ENCODE measurements at regions not wholly inside any gene's neighbourhood (a gene's known extent, or its start where the extent isn't known, plus 50 kb on each side); places are given as distances from the start of the nearest gene placed in this dataset.

- Histone ChIP-seq H3K9me3 (ENCODE audit: control insufficient read depth, insufficient read depth, low read length) (peaks cover 11% of the 10 kb centered on the region), H3K18ac (ENCODE audit: low read depth, low read length) (no peak overlapping the region), H3K27me3 (ENCODE audit: control insufficient read depth, insufficient read depth, low read length) (no peaks in the 10 kb centered on the region), H3K4me1 (ENCODE audit: control insufficient read depth, insufficient read depth, low read length) (peaks cover 6% of the 10 kb centered on the region; the same call in 1 of the 2 replicates), H4K91ac (ENCODE audit: insufficient read depth, low read depth, low read length) (no peak overlapping the region), H2BK20ac (ENCODE audit: low read depth, low read length) (no peak overlapping the region), H2AK5ac (ENCODE audit: low read depth, low read length) (no peak overlapping the region), H3K4me3 (ENCODE audit: insufficient read depth, low read depth, low read length) (no peak overlapping the region), H3K27ac (ENCODE audit: insufficient read depth, low read length) (no peak overlapping the region), H3K36me3 (ENCODE audit: control insufficient read depth, insufficient read depth, low read length) (peaks cover 4% of the 10 kb centered on the region; the same call in 1 of the 2 replicates), H3K9me1 (ENCODE audit: insufficient read depth, low read length) (peaks cover 10% of the 10 kb centered on the region; the same call in 1 of the 2 replicates), H2BK5ac (ENCODE audit: low read depth, low read length, poor library complexity, severe bottlenecking) (no peak overlapping the region), H4K5ac (ENCODE audit: low read depth, low read length) (no peak overlapping the region), H2AFZ (replicated peaks; ENCODE audit: low read length, poor library complexity) (no peak overlapping the region), H2AK9ac (replicated peaks; ENCODE audit: low read depth, low read length, poor library complexity) (peak overlapping the region; percentile 39), H2BK120ac (ENCODE audit: low read depth, low read length) (no peak overlapping the region), H3K4ac (ENCODE audit: low read depth, low read length) (no peak overlapping the region), H4K8ac (ENCODE audit: low read depth in 2 of 2, low read length in 2 of 2) (no peak overlapping the region), H3K56ac (ENCODE audit: extremely low read depth, insufficient read depth, low read length) (no peak overlapping the region), H4K20me1 (ENCODE audit: insufficient read depth, low read length) (peaks cover 33% of the 10 kb centered on the region), H3K79me1 (ENCODE audit: low read depth in 1 of 2, low read length in 2 of 2) (peaks cover 7 to 36% of the 10 kb centered on the region in 2 experiments; a peak in 3 of 4 replicates), H3K14ac (replicated peaks; ENCODE audit: low read depth, low read length) (no peak overlapping the region; the same call in 1 of the 2 replicates), H3K23ac (ENCODE audit: low read depth, low read length) (no peak overlapping the region), H3K9ac (ENCODE audit: low read depth, low read length) (no peak overlapping the region), H2BK15ac (ENCODE audit: low read depth, low read length) (no peak overlapping the region), H3K4me2 (ENCODE audit: low read depth, low read length) (no peak overlapping the region)
- in situ Hi-C loops (cut with MboI; ENCODE audit: low sequenced_read_pairs), result no loop called here
- no peak for ATAC-seq (ENCODE audit: low read depth)
- no peak for DNase-seq
- 88% methylated on average over 4 of the region's 8 CpGs; no CpG with 5 or more reads in 1 of the 2 experiments for WGBS, 2 experiments (ENCODE audit: extremely low coverage in 2 of 2, insufficient read length in 1 of 2)
- TF ChIP-seq SMC3 (IDR thresholded peaks at IDR 0.05; ENCODE audit: low read depth, low read length) (no peak), ELK1 (IDR thresholded peaks at IDR 0.05; ENCODE audit: borderline replicate concordance, low read depth, low read length) (no peak), RCOR1 (IDR thresholded peaks at IDR 0.05; ENCODE audit: insufficient replicate concordance, low read length) (no peak), FOS (IDR thresholded peaks at IDR 0.05; ENCODE audit: low read depth, low read length) (no peak), RAD21 (IDR thresholded peaks at IDR 0.05; ENCODE audit: low read length) (no peak), NFE2L2 (IDR thresholded peaks at IDR 0.05; ENCODE audit: low read depth, low read length) (no peak), MAFK (IDR thresholded peaks at IDR 0.05; ENCODE audit: low read depth, low read length) (no peak), CHD1 (IDR thresholded peaks at IDR 0.05; ENCODE audit: low read depth, low read length) (no peak), MXI1 (IDR thresholded peaks at IDR 0.05; ENCODE audit: borderline replicate concordance, low read depth, low read length) (no peak), POLR2A (IDR thresholded peaks at IDR 0.05; ENCODE audit: low read depth, low read length) (no peak)
- TF ChIP-seq, protein P1, sequence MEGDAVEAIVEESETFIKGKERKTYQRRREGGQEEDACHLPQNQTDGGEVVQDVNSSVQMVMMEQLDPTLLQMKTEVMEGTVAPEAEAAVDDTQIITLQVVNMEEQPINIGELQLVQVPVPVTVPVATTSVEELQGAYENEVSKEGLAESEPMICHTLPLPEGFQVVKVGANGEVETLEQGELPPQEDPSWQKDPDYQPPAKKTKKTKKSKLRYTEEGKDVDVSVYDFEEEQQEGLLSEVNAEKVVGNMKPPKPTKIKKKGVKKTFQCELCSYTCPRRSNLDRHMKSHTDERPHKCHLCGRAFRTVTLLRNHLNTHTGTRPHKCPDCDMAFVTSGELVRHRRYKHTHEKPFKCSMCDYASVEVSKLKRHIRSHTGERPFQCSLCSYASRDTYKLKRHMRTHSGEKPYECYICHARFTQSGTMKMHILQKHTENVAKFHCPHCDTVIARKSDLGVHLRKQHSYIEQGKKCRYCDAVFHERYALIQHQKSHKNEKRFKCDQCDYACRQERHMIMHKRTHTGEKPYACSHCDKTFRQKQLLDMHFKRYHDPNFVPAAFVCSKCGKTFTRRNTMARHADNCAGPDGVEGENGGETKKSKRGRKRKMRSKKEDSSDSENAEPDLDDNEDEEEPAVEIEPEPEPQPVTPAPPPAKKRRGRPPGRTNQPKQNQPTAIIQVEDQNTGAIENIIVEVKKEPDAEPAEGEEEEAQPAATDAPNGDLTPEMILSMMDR (conservative IDR thresholded peaks at IDR 0.05; ENCODE audit: low read depth, low read length), result no peak
- CTCF ChIA-PET, result no interaction called here
- BruUV-seq (replicated peaks), result no TSS peak
- POLR2A ChIA-PET (ENCODE audit: unreplicated experiment), result no interaction called here
- dilution Hi-C loops (cut with HindIII; ENCODE audit: low sequenced_read_pairs, unreplicated experiment), result no loop called here
- intact Hi-C loops (cut with micrococcal nuclease), result no loop called here
Measured at GRCh38 chr16:85541181-85541580, 71.9 kb upstream of the GSE1 start.

Measured in IMR-90 (cell line).